ENCODE measurements at regions not wholly inside any gene's neighbourhood (a gene's known extent, or its start where the extent isn't known, plus 50 kb on each side); places are given as distances from the start of the nearest gene placed in this dataset.

- no peak overlapping the region for H3K4me3 ChIP-seq (ENCODE audit: control insufficient read depth, low read depth, low read length)
- TF ChIP-seq CTCF (IDR thresholded peaks at IDR 0.05; ENCODE audit: control insufficient read depth, insufficient read depth, low read depth, low read length, missing control alignments), result no peak
- no peak for DNase-seq (ENCODE audit: low read depth)
Measured at GRCh38 chr16:7820816-7821215, 488.2 kb downstream of the RBFOX1 start.

- no peak for TF ChIP-seq CTCF (IDR thresholded peaks at IDR 0.05; ENCODE audit: control insufficient read depth, insufficient read depth, low read depth, low read length, missing control alignments)
- H3K4me3 ChIP-seq (ENCODE audit: control insufficient read depth, low read depth, low read length), result no peak overlapping the region
- no peak for DNase-seq (ENCODE audit: low read depth)
Measured at GRCh38 chr16:7805686-7806396, 473.2 kb downstream of the RBFOX1 start.

- DNase-seq (ENCODE audit: low read depth), result no peak
- no peak for TF ChIP-seq CTCF (IDR thresholded peaks at IDR 0.05; ENCODE audit: control insufficient read depth, insufficient read depth, low read depth, low read length, missing control alignments)
- H3K4me3 ChIP-seq (ENCODE audit: control insufficient read depth, low read depth, low read length), result no peak overlapping the region
Measured at GRCh38 chr16:7804635-7805195, 472.1 kb downstream of the RBFOX1 start.

GRCh38 chr16:7792346-7792745 lies 459.7 kb downstream of the RBFOX1 start:
- TF ChIP-seq CTCF (IDR thresholded peaks at IDR 0.05; ENCODE audit: control insufficient read depth, insufficient read depth, low read depth, low read length, missing control alignments), result no peak
- no peak overlapping the region for H3K4me3 ChIP-seq (ENCODE audit: control insufficient read depth, low read depth, low read length)
- no peak for DNase-seq (ENCODE audit: low read depth)

- H3K4me3 ChIP-seq (ENCODE audit: control insufficient read depth, low read depth, low read length), result no peak overlapping the region
- no peak for TF ChIP-seq CTCF (IDR thresholded peaks at IDR 0.05; ENCODE audit: control insufficient read depth, insufficient read depth, low read depth, low read length, missing control alignments)
- DNase-seq (ENCODE audit: low read depth), result no peak
Measured at GRCh38 chr16:7791028-7791590, 458.5 kb downstream of the RBFOX1 start.

GRCh38 chr16:7775072-7775488 lies 442.4 kb downstream of the RBFOX1 start:
- no peak for TF ChIP-seq CTCF (IDR thresholded peaks at IDR 0.05; ENCODE audit: control insufficient read depth, insufficient read depth, low read depth, low read length, missing control alignments)

More at GRCh38 chr16:7775072-7775488, 442.4 kb downstream of the RBFOX1 start:
- DNase-seq (ENCODE audit: low read depth), result no peak
- no peak overlapping the region for H3K4me3 ChIP-seq (ENCODE audit: control insufficient read depth, low read depth, low read length)
